NCI-H146 (cell line): ENCODE measurements at regions not wholly inside any gene's neighbourhood (a gene's known extent, or its start where the extent isn't known, plus 50 kb on each side); places are given as distances from the start of the nearest gene placed in this dataset.

Experiments used
- DNase-seq: peaks from one replicate; lab custom pipeline; 2025; lab: John Stamatoyannopoulos, UW

DNA sequence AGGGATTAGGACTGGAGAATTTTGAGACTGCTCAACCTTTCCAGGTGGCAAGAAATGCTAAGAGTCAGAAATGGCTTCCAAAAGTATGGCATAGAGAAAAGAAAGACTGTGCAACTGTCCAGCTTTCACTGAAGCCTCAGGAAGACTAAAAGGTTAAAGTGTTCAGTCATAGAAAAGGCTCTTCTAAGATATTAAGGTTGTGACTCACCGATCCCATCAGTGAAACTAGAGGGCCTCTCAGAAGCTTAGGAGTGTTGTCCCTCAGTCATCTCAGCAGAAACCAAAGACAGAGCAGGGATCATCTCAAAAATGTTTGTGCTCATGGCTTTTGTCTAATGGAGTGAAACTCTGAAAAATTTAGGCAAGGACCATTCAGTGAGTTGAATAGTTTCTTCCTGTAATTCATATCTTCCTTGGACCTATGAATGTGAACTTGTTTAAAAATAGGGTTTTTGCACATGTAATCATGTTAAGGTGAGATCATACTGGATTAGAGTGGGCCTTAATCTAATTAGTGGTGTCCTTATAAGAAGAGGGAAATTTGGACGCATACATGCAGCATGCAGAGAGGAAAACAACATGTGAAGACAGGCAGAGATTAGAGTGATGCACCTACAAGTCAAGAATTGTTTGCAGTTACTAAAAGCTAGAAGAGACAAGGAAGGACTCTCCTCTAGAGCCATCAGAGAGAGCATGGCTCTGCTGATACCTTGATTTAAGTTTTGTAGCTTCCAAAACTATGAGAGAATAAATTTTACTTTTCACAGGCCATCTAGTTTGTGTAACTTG is 71.3 kb downstream of the RPE65 start:
- DNase-seq = no peak

DNA sequence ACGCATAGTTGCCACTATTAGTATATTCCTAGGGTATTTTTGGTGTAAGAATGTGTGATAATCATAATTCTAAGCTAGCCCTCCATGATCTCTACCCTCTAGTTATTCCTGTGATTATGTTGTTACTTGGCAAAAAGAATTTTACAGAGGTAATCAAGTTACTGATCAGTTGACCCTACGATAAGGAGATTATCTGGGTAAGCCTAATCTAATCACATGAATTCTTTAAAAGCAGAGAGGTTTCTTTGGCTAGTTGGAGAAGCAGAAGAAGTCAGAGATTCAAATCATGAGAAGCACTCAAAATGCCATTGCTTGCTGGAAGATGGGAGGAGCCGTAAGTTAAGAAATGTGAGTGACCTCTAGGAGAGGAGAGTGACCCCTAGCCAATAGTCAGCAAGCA is 72.7 kb downstream of the RPE65 start:
- no peak for DNase-seq

DNA sequence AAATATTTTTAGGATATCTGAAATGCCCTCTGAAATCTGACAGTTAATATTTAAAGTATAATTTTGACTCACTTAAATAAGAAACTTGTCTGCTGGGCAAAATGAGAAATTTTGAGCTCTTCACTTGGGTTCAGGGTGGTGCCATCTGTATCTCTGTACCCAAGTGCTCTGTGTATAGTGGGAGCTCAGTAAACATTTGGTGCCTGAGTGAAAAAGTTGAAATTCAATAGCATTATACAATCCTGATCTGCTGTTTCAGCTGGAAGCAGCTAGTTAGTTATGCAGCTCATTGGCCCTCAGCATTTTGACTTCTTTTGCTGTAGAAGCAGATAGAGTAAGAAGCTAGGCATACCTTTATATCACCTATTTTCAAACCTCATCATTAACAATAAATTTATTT is 73.3 kb downstream of the RPE65 start:
- DNase-seq = no peak

DNA sequence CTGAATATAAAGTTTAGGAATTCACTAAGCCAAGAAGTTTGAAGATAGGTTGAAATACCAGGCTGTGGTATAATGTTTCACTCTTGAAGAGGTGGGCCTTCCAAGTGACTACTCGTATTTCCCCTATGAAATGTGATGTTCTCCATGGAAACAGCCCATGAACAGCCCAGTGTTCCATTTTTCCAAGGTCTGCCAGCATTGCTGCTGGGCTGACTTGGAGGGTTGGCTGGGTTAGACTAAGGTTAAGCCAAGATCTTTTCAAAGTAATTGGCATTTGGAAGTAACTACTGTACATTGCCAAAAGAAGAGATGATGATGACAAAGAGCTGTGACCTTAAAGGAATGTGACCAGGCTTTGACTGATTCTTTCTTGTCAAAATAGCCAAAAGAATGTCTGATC is 73.8 kb downstream of the RPE65 start:
- no peak for DNase-seq

DNA sequence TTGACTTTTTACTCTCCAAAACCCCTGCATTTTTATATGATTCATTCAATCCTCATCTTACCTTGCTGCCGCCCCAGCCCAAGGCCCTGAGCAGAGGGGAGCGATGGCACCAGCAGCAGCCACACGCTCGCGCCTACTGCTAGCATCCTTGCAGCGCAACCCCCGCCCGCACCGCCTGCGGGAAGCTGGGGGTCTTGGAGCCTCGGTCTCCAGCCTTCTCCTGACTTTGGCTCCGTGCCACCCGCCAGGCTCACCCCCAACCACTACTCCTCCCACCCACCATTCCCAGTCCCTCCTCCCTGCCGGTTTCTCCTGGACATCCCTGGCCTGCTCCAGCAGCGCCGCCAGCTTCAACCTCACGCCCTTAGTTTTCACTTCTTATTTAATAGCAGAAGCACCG is 76.6 kb downstream of the RPE65 start:
- DNase-seq = no peak

DNA sequence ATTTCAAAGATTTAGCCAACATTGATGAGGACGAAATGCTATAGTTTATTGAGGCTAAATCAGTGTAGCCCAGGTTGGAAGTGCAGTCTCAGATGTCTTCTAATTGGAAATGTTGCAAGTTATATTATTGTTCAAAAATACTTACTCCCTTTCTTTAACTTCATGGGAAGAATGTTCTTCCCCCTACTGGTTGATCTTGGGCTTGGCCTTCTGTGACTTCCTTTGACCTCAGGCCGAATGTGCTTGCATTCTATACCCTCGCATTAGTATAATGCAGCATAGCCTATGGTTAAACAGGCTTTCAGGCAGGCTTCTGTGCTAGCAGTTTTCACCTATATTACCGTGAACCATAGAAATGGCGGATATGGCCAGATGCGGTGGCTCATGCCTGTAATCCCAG is 77.3 kb downstream of the RPE65 start:
- no peak for DNase-seq

DNA sequence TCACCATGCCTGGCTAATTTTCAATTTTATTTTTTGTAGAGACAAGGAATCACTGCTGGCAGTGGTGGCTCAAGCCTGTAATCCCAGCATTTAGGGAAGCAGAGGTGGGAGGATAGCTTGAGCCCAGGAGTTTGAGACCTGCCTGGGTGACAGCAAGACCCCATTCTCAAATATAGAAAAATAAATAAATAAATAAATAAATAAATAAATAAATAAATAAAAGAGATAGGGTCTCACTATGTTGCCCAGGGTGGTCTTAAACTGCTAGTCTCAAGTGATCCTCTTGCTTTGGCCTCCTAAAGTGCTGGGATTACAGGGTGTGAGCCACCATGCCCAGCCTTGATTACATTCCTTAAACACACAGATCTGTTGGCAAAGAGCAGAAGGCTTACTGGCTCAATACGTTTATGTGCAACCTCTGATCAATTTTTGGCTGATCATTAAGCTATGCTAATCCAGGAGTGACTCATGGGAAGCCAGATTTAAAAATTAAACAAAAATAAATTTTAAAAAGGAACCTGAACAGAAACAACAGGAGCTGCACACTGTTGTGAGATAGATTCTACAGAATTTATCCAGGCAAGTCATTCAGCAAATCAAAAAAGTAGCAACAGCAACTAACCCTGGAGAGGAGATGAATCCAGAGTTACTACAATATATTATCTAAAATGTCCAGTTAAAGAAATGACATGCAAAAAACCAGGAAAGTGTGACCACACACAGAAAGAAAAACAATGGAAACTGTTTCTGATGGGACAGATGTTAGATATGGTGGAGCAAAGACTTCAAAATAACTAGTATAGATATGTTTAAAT is 79.4 kb downstream of the RPE65 start:
- DNase-seq = no peak

DNA sequence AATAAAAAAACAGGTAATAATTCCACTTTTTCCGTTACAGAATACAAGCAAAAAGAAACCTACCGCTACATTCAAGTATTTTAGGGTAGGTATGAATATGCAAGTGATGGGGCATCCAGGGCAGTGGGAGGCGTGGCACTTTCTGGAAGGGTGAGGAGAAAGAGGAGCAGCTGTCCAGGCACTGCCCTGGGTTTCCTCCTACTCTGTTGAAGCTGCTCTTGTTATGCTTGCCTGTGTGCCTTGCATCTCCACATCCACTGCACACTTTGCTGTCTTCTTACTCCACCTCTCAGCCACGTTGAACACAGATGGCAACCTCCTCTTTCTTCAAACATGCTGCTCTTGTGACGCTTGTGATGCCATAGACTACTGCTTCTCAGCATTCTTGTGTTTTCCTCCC is 83.2 kb downstream of the RPE65 start:
- no peak for DNase-seq

DNA sequence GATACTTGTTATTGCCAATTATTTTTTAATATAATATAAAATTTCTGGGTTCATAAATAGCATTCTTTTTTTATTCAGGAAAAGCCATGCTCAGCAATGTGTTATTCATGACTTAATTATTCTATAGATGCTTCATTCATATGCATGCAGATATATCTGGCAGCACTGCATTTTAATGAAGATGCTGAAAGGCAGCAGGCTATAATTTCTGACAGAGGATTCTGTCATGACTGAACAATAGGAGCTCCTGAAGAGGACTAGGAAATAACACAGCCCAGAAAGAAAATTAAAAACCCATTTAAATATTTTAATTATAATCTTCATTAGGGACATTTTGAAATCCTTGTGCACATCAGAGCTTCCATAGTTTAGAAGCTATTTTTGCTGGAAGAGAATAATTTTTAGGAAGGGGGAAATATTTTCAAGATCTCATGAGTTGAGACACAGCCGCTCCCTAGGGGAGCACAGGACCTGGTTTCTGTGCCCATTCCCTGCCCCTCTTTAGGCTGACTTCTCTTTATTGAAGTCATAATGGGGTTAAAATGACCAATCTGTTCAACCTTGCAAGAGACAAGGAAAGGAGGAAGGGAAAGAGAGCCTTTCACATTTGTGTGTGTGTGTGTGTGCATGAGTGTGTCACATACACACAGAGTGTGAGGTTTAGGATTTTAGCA is 83.9 kb downstream of the RPE65 start:
- DNase-seq = no peak

DNA sequence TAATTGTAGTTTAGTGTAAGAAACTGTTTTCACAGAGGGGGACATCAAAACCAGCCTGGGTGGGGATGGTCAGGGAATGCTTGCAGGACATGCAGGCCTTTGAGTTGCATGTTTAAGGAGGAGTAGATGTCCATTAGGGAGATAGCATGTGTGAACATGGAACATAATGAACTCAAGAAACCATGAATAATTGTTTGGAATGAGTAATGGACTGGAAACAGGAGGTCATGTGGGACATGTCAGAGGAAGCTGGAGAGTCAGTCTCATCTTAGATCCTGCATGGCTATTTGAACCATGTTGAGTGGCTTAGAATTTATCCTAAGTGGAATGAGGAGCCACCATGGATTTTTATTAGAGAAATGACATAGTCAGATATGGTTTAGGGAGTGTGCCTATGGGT is 86.4 kb downstream of the RPE65 start:
- no peak for DNase-seq

DNA sequence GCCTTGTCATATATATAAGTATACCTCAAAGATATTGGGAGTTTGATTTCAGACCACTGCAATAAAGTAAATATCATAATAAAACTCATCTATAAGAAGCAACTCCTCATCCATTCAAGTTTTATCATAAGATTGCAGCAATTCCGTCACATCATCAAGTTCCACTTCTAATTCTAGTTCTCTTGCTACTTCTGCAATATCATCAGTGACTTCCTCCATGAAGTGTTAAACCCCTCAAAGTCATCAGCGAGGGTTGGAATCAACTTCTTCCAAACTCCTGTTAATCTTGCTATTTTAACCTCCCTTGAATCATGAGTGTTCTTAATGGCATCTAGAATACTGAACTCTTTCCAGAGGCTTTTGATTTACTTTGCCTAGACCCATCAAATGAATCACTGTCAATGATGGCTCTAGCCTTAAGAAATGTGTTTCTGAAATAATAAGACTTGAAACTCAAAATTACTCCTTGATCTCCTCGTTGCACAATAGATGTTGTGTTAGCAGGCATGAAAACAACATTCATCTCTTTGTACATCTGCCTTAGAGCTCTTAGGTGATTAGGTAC is 88.3 kb downstream of the RPE65 start:
- no peak for DNase-seq

DNA sequence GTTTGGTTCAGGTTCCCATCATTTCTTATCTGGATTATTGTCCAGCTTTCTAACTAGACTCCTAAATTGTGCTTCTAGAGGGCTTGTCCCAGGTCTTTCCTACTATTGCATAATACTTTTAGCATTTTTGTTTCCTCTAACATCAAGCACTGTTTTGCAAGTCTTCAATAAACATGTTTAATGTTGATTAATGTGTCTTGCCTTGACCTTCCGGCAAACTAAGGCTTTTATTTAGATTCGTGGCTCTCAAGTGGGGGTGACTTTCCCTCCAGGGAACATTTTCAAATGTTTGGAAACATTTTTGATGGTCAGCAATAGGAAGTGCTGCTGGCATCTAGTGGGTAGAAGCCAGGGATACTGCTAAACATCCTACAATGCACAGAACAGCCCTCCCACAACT is 90.7 kb downstream of the RPE65 start:
- DNase-seq = no peak

DNA sequence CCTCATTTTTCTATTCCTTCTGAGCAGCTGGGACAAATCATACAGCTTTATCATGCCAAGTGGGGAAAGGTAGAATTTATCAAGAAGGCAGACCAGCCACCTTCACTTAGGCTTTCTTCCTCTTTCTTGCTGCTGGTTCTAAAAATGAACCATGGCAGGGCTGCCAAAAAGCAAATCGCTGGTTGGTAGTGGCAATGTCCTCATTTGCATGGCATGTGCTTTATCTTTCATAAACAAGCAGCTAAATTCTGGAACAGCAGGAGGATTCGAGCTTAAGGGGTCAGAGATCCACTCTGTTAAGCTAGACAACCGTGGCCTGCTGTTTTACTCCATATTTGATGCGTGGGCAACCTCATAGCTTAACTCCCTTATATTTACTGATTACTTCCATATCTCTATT is 91.3 kb downstream of the RPE65 start:
- DNase-seq = no peak

DNA sequence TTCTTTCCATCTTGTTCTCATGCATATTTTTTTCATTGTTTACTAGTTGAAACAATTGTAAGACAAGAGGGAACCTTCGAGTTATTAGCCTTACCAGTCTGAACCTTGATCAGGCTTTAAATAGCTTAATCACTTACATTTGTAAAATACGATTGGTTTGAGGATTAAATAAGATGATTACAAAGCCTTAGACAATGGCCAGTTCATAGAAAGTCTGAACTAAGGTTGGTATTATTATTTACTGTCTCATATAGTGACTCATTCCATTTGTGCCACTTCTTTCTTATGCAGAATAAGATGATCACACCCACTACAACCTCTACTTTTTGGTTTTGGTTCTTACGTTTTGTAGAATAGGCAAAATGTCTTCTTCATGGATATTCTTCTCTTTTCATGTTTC is 94.1 kb downstream of the RPE65 start:
- DNase-seq = no peak

DNA sequence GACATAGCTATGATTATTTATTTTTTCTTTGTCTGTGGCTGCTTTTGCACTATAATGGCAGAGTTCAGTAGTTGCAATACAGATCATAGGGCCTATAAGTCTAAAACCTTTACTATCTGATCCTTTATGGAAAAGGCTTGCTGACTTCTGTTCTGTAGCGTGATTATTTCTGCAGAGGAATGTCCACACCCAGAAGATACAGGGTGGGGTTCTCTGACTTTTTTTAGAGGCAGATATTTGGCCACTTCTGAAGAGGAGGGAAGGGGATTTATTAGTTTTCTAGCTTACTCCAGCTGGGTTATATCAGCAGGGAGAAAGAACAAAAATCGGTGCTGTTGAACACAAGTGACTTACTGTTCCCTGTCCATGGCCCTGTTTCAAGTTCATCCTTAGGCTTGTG is 97.6 kb downstream of the RPE65 start:
- DNase-seq = no peak

DNA sequence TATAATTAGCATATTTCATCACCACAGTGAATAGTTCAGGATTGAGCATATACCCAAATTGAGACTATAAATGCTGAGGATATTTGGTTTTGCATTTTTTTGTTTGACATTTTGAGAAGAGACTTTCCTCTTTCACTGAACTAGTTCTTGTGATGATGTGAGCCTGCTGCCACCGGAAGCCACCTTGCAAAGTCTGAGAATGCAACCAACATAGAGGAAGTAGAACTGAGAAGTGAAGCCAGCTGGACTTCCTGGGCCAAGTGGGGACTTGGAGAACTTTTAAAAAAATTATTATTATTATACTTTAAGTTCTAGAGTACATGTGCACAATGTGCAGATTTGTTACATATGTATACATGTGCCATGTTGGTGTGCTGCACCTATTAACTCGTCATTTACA is 102.3 kb downstream of the RPE65 start:
- DNase-seq = no peak

DNA sequence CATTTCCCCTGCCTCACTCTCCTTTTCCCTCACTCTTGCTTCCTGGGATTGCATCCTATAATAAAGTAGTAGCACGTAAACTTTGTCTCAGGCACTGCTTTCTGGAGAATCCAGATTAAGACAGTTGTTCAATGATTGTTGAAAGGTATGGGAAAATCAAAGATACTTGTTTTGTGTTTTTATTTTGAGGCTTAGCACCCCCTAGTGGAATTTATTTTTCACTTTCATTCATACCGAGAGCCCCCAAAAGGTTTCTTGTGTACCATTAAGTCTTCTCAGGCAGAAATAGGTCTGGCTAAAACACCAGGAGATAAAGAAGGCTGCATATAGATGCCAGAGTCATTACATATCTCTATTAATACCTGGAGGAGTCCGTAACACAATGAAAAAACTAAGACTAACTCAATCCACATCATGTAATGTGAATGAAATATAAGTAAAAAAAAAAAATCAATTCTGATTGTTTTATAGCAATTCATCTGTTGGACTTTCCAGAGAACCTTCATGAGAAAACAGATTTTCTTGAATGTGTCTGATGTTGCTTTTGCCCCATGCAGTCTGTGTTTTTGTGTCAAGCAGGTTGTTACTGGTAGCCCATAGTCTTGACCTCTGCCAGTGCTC is 103.5 kb downstream of the RPE65 start:
- DNase-seq = peak; percentile 35

DNA sequence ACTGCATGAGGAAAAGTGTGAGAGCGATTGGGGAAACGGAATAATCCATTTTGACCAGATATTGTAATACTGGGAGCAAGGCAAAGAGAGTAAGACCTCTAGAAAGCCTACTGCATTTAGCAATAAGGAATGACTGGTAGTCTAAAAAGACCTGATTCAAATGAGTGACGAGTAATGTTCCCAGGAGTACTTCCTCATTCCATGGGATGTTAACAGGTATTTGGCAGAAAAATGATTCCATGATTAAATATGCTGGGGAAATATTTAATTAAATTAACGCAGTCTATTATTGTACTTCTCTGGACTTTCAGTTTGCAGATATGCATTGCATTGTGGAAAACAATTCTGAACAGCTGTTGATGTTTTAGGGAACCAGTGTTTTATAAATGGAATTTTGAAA is 105.5 kb downstream of the RPE65 start:
- no peak for DNase-seq

DNA sequence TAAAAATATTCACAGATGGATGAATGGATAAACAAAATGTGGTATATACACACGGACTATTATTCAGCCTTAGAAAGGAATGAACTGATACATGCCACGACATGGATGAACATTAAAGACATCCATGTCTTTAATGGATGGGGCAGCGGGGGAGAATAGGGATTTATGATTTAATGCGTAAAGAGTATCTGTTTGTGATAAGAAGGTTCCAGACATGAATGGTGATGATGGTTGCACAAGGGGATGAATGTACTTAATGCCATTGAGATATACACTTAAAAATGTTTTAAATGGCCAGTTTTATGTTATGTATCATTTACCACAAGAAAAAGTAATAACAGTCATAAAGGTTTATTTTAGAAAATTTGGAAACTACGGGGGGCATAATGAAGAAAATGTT is 108.6 kb upstream of the WLS start:
- no peak for DNase-seq

DNA sequence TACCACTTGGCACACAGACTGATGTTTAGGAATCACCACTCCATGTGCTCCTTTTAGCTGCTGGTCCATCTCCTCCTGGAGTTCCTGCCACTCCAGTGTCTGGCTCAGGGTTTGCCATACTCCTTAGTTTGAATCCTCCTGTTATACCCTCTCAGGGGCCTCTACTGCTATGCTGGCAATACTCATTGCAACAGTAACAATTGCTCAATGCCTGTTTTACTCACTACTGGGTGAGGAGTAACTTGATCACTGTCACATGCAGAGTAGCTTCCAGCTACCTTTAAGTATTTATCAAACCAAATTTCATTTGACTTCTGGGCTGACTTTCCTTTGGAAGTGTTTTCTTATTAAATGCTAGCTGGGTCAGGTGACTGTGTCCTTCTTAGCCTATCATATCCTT is 107.2 kb upstream of the WLS start:
- no peak for DNase-seq

DNA sequence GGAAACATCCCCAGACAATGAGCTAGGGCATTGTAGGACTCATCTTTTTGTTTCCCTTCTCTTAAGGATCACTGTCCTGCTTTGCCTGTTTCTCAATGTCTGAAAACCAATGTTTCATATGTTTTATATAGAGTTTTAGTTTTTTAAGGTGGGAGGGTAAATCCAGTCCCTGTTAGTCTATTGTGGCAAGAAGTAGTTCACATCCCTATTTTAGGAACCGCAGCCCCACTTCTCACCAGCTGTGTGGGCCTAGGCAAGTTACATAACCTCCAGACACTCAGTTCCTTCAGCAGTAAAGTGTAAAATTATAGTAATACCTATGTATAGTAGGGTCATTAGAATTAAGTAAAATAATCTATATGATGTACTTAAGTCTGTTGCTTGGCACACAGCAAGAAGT is 105.8 kb upstream of the WLS start:
- DNase-seq = no peak

DNA sequence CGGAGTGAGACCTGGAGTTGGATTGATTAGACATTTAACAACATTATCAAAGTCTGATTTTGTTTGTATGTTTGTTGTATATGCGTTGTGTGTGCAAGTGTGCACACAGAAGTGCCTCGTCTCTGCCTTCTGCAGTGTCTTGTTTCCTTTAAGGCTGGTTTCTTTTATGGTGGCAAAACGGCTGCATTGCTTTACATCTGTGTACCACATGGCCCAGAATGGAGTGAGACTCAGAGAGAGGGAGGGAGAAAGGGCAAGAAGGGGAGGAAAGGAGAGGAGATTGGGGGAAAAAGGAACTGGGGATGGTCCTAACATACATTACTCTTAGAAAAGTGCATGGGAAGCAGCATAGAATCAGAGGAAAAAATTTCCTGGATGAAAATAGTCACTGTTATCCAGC is 99.7 kb upstream of the WLS start:
- DNase-seq = no peak
